Esophagus muscularis mucosa (tissue), 4 donors: ENCODE measurements at regions not wholly inside any gene's neighbourhood (a gene's known extent, or its start where the extent isn't known, plus 50 kb on each side); places are given as distances from the start of the nearest gene placed in this dataset.

ENCODE experiments used
- EP300 ChIP-seq: sonication (generic); formaldehyde crosslinking; IDR thresholded peaks from one replicate; pipeline ENCODE4 v1.6.1; 2017; ENCODE audit warnings: antibody characterized with exemption
- POLR2A ChIP-seq: fragments of 450-650 bp; IDR thresholded peaks from one replicate; pipeline ENCODE4 v1.6.1; 2017; ENCODE audit warnings: antibody characterized with exemption, moderate library complexity, mild to moderate bottlenecking, low read depth
- POLR2AphosphoS5 ChIP-seq, 2 donors: sonication (generic); formaldehyde crosslinking; IDR thresholded peaks; one replicate each; pipeline ENCODE4 v1.6.1; 2017; ENCODE audit warnings: antibody characterized with exemption in 2 of 2
- TF ChIP-seq, protein P1 (sequence below), 3 experiments: fragments of 200-600 bp in 2 of 3; fragments of 450-650 bp in 1 of 3; sonication (generic) in 2 of 3; IDR thresholded peaks; one replicate each; pipeline ENCODE4 v1.5.1; 2017 to 2019; ENCODE audit warnings: antibody characterized with exemption in 3 of 3, mild to moderate bottlenecking in 2 of 3, moderate library complexity in 1 of 3

DNA sequence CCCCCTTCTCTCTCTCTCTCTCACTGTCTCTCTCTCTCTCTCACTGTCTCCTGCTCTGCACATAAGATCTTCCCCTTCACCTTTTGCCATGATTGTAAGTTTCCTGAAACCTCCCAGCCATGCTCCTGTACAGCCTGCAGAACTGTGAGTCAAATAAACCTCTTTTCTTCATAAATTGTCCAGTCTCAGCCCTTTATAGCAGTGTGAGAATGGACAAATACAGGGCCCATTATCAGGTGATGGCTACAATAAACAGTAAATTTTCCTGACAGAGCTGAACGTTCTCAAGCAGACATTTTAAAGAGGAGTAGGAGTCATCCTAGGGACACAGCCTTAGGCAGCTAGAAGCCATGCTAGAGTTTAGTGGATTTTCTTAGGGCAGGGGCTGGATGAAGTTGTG lies 1679.7 kb upstream of the B3GALT2 start:
- TF ChIP-seq POLR2A (no peak), POLR2AphosphoS5 (IDR thresholded peaks at IDR 0.05) (no peak), EP300 (no peak)
- TF ChIP-seq, protein P1, sequence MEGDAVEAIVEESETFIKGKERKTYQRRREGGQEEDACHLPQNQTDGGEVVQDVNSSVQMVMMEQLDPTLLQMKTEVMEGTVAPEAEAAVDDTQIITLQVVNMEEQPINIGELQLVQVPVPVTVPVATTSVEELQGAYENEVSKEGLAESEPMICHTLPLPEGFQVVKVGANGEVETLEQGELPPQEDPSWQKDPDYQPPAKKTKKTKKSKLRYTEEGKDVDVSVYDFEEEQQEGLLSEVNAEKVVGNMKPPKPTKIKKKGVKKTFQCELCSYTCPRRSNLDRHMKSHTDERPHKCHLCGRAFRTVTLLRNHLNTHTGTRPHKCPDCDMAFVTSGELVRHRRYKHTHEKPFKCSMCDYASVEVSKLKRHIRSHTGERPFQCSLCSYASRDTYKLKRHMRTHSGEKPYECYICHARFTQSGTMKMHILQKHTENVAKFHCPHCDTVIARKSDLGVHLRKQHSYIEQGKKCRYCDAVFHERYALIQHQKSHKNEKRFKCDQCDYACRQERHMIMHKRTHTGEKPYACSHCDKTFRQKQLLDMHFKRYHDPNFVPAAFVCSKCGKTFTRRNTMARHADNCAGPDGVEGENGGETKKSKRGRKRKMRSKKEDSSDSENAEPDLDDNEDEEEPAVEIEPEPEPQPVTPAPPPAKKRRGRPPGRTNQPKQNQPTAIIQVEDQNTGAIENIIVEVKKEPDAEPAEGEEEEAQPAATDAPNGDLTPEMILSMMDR (IDR thresholded peaks at IDR 0.05): no peak
